K562 (cell line): ENCODE measurements at regions not wholly inside any gene's neighbourhood (a gene's known extent, or its start where the extent isn't known, plus 50 kb on each side); places are given as distances from the start of the nearest gene placed in this dataset.

Source experiments
- ATAC-seq: fragments of 200-7000 bp; cut with Tn5 transposase; 3 replicates; pipeline ENCODE4 v1.9.1; 2020; ENCODE audit warnings: moderate library complexity
- BruUV-seq: library from RNA; stranded (reverse); fragments of 400-500 nt; replicated peaks from 2 replicates; lab custom pipeline; 2021; lab: Mats Ljungman, UMichigan
- CTCF ChIA-PET: fragments of 300-600 bp; formaldehyde crosslinking; extraction: SDS; loops from one replicate; lab custom pipeline; 2021; ENCODE audit warnings: low intra/inter-chr PET ratio; lab: Yijun Ruan, JAX
- POLR2A ChIA-PET: fragments of 300-600, 350-650 bp; sonication (Branson Sonifier 250); formaldehyde crosslinking; extraction: SDS; loops from one replicate; lab custom pipeline; 2021; ENCODE audit warnings: antibody characterized with exemption, inconsistent platforms; lab: Yijun Ruan, JAX
- DNase-seq, 4 experiments: peaks; one replicate each; pipeline versions ENCODE4 v3.0.0 to v3.0.0-alpha.2; 2011 to 2018; ENCODE audit warnings: low spot score in 3 of 4, mixed read lengths in 3 of 4; ENCODE audit errors: extremely low read depth in 1 of 4
- FAIRE-seq: peaks from 2 replicates; lab custom pipeline; 2011; peaks lifted over from hg19 to GRCh38; lab: Jason Lieb, UNC
- H2AFZ ChIP-seq: 2 replicates; pipeline ENCODE4 v1.6.0; 2011; ENCODE audit warnings: low read depth, low read length, control low read depth, inconsistent platforms
- H3K27ac ChIP-seq: fragments of 200-600 bp; 3 replicates; pipeline ENCODE4 v1.8.0; 2011; ENCODE audit warnings: low read depth, mild to moderate bottlenecking, control low read depth, inconsistent platforms, low read length, moderate library complexity, mixed read lengths; ENCODE audit errors: extremely low read depth
- H3K27me3 ChIP-seq, 2 experiments: fragments of 300-600 bp in 1 of 2; 2 replicates in 1 of 2; 3 replicates in 1 of 2; pipeline versions ENCODE4 v1.6.0 to v1.8.0; 2011; ENCODE audit warnings: inconsistent platforms in 2 of 2, low read length in 2 of 2, mild to moderate bottlenecking in 1 of 2, mixed read lengths in 1 of 2, moderate library complexity in 1 of 2; ENCODE audit not compliant: control insufficient read depth in 2 of 2, insufficient read depth in 2 of 2
- H3K36me3 ChIP-seq: fragments of 300-600 bp; 3 replicates; pipeline ENCODE4 v1.8.0; 2011; ENCODE audit warnings: mild to moderate bottlenecking, low read length, inconsistent platforms; ENCODE audit not compliant: control insufficient read depth, insufficient read depth
- H3K4me1 ChIP-seq, 2 experiments: fragments of 200-600 bp in 1 of 2; replicated peaks in 1 of 2; 2 replicates in 1 of 2; 3 replicates in 1 of 2; pipeline versions ENCODE4 v1.5.1 to v1.8.0; 2011; ENCODE audit warnings: inconsistent platforms in 2 of 2, low read length in 2 of 2, mild to moderate bottlenecking in 1 of 2, mixed read lengths in 1 of 2, moderate library complexity in 1 of 2; ENCODE audit not compliant: control insufficient read depth in 2 of 2, insufficient read depth in 2 of 2
- H3K4me2 ChIP-seq: 2 replicates; pipeline ENCODE4 v1.6.1; 2011; ENCODE audit warnings: low read length, control low read depth, inconsistent platforms, mixed read lengths; ENCODE audit not compliant: insufficient read depth
- H3K4me3 ChIP-seq: fragments of 200-600 bp; sonication (generic), shearing (Covaris generic); 2 replicates; pipeline ENCODE4 v1.5.1; 2016; ENCODE audit warnings: control low read depth, inconsistent platforms
- H3K79me2 ChIP-seq: fragments of 200-600 bp; 3 replicates; pipeline ENCODE4 v1.8.0; 2011; ENCODE audit warnings: low read length, inconsistent platforms; ENCODE audit not compliant: control insufficient read depth, insufficient read depth
- H3K9ac ChIP-seq, 2 experiments: 2 replicates each; pipeline versions ENCODE4 v1.6.0 to v1.6.1; 2011; ENCODE audit warnings: low read depth in 2 of 2, low read length in 2 of 2, control low read depth in 1 of 2, inconsistent platforms in 1 of 2, mild to moderate bottlenecking in 1 of 2, mixed read lengths in 1 of 2; ENCODE audit not compliant: insufficient read depth in 1 of 2
- H3K9me1 ChIP-seq: one replicate; pipeline ENCODE4 v1.6.0; 2011; ENCODE audit warnings: inconsistent platforms, mild to moderate bottlenecking, low read length, moderate library complexity; ENCODE audit not compliant: control insufficient read depth, insufficient read depth
- H3K9me3 ChIP-seq: replicated peaks from 2 replicates; pipeline ENCODE4 v1.5.1; 2011; ENCODE audit warnings: low read depth, low read length, inconsistent platforms; ENCODE audit not compliant: control insufficient read depth, insufficient read depth
- H4K20me1 ChIP-seq: replicated peaks from 2 replicates; pipeline ENCODE4 v1.6.1; 2011; ENCODE audit warnings: low read length, inconsistent platforms, mixed read lengths; ENCODE audit not compliant: control insufficient read depth, insufficient read depth
- ETS2 ChIP-seq: IDR thresholded peaks from 2 replicates; pipeline ENCODE4 v1.6.1; 2016; ENCODE audit warnings: borderline replicate concordance, missing genetic modification characterization, mild to moderate bottlenecking, moderate library complexity, missing compliant biosample characterization; ENCODE audit not compliant: poor library complexity, severe bottlenecking
- GTF2E2 ChIP-seq: fragments of 200-800 bp; sonication (Bioruptor generic); IDR thresholded peaks from 2 replicates; pipeline ENCODE4 v1.6.1; 2016; ENCODE audit warnings: missing genetic modification characterization, missing compliant biosample characterization
- HBP1 ChIP-seq: fragments of 450-650 bp; formaldehyde crosslinking; IDR thresholded peaks from 2 replicates; pipeline ENCODE4 v1.4.0; 2022; ENCODE audit warnings: missing genetic modification characterization
- NFATC3 ChIP-seq: fragments of 450-650 bp; IDR thresholded peaks from 2 replicates; pipeline ENCODE4 v1.6.1; 2017; ENCODE audit warnings: mild to moderate bottlenecking
- PKNOX1 ChIP-seq: fragments of 450-650 bp; IDR thresholded peaks from 2 replicates; pipeline ENCODE4 v1.6.1; 2016
- RFX5 ChIP-seq: IDR thresholded peaks from 2 replicates; pipeline ENCODE4 v1.6.1; 2011; ENCODE audit warnings: low read depth, mild to moderate bottlenecking, improper control_type of control experiment, low read length
- SETDB1 ChIP-seq: IDR thresholded peaks from one replicate; pipeline ENCODE4 v1.6.1; 2012; ENCODE audit warnings: low read length, control low read depth, inconsistent platforms
- ZBTB49 ChIP-seq: sonication (generic); formaldehyde crosslinking; IDR thresholded peaks from 2 replicates; pipeline ENCODE4 v1.8.0; 2022; ENCODE audit warnings: missing genetic modification reagents, mild to moderate bottlenecking, borderline replicate concordance
- ZNF639 ChIP-seq, 2 experiments: fragments of 200-800 bp in 1 of 2; sonication (Bioruptor generic) in 1 of 2; sonication (generic) in 1 of 2; formaldehyde crosslinking in 1 of 2; IDR thresholded peaks in 1 of 2; conservative IDR thresholded peaks in 1 of 2; 2 replicates each; pipeline versions ENCODE4 v1.5.0 to v1.6.1; 2016 to 2020; ENCODE audit warnings: missing compliant biosample characterization in 1 of 2, missing genetic modification characterization in 1 of 2, missing genetic modification reagents in 1 of 2
- WGBS: fragments of 100-300 bp; shearing (Covaris generic); methylation state at CpG from one replicate; pipeline ENCODE4 v1.1.6; 2016; ENCODE audit warnings: low coverage, mixed read lengths; ENCODE audit not compliant: insufficient coverage; ENCODE audit errors: missing lambda C conversion rate; 5-methylcytosine and 5-hydroxymethylcytosine counted together
- in situ Hi-C: fragments of 300-500 bp; cut with MboI; formaldehyde crosslinking; loops from 4 replicates; pipeline ENCODE4 v1.15.0; 2018; ENCODE audit warnings: inconsistent platforms, mixed read lengths
- intact Hi-C: fragments of 100-400 bp; cut with micrococcal nuclease; formaldehyde crosslinking; loops from 2 replicates; pipeline ENCODE4 v1.14.2; 2022

- Histone ChIP-seq H3K79me2 (no peaks in the 10 kb centered on the region), H3K4me2 (no peak overlapping the region), H3K9me1 (no peaks in the 10 kb centered on the region), H3K9me3 (no peaks in the 10 kb centered on the region), H3K27ac (no peak overlapping the region), H4K20me1 (no peaks in the 10 kb centered on the region), H3K36me3 (no peaks in the 10 kb centered on the region), H3K4me1 (no peaks in the 10 kb centered on the region), H2AFZ (no peak overlapping the region), H3K27me3 (peaks cover 2 to 22% of the 10 kb centered on the region in 2 experiments; a peak in 2 of 5 replicates), H3K9ac (no peak overlapping the region), H3K4me3 (no peak overlapping the region)
- ChIA-PET POLR2A (no interaction called here), CTCF (no interaction called here)
- in situ Hi-C loops, result no loop called here
- intact Hi-C loops, result no loop called here
- no TSS peak for BruUV-seq
- 0% methylated on average over 5 of the region's 5 CpGs for WGBS
- FAIRE-seq, result no peak
- TF ChIP-seq GTF2E2 (tag), result no peak
- TF ChIP-seq PKNOX1, result no peak
- TF ChIP-seq NFATC3, result no peak
- TF ChIP-seq RFX5, result no peak
- no peak for TF ChIP-seq SETDB1
- TF ChIP-seq ZNF639 (CRISPR knock-in tag; conservative IDR thresholded peaks at IDR 0.05 in 1 of 2, IDR thresholded peaks at IDR 0.05 in 1 of 2), result no peak
- no peak for TF ChIP-seq ETS2 (tag)
- no peak for TF ChIP-seq HBP1 (CRISPR knock-in tag)
- no peak for TF ChIP-seq ZBTB49 (CRISPR knock-in tag)
- no peak for ATAC-seq
- DNase-seq, result no peak
These were observed 167.0 kb downstream of the TSEN15 start for GRCh38 chr1:184218458-184219075.
